GM13977 (cell line): ENCODE measurements at regions not wholly inside any gene's neighbourhood (a gene's known extent, or its start where the extent isn't known, plus 50 kb on each side); places are given as distances from the start of the nearest gene placed in this dataset.

ENCODE experiments used
- DNase-seq: peaks from one replicate; pipeline ENCODE4 v3.0.0; 2012; ENCODE audit warnings: low spot score
- in situ Hi-C: fragments of 300-500 bp; cut with MboI; formaldehyde crosslinking; loops from one replicate; pipeline ENCODE4 v1.12.0; 2022; ENCODE audit warnings: low sequenced_read_pairs, low pct_unique_long_range_greater_than_20kb, mixed read lengths, inconsistent platforms; ENCODE audit not compliant: unreplicated experiment
- TF ChIP-seq, protein P1 (sequence below): IDR thresholded peaks from 2 replicates; pipeline ENCODE4 v1.5.1; 2012; ENCODE audit warnings: mild to moderate bottlenecking, control low read depth; ENCODE audit not compliant: insufficient read depth; ENCODE audit errors: extremely low read depth, missing control alignments

DNA sequence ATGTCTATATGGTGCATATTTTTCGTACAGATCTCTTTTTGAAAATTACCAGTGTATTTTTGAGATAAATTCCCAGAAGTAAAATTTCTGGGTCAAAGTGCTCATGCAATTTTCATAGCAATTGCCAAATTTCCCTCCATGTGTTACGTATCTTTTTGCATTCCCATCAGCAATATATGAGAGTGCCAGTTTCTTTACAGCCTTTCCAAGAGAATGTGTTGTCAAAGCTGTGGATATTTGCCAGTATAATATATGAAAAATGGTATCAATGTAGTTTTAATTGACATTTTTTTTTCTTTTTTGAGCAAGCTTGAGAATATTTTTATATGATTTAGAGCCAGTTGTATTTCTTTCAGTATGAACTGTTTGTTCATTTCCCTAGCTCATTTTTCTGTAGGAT lies 399.0 kb upstream of the KLF12 start:
- in situ Hi-C loops, result no loop called here
- DNase-seq, result no peak
- TF ChIP-seq, protein P1, sequence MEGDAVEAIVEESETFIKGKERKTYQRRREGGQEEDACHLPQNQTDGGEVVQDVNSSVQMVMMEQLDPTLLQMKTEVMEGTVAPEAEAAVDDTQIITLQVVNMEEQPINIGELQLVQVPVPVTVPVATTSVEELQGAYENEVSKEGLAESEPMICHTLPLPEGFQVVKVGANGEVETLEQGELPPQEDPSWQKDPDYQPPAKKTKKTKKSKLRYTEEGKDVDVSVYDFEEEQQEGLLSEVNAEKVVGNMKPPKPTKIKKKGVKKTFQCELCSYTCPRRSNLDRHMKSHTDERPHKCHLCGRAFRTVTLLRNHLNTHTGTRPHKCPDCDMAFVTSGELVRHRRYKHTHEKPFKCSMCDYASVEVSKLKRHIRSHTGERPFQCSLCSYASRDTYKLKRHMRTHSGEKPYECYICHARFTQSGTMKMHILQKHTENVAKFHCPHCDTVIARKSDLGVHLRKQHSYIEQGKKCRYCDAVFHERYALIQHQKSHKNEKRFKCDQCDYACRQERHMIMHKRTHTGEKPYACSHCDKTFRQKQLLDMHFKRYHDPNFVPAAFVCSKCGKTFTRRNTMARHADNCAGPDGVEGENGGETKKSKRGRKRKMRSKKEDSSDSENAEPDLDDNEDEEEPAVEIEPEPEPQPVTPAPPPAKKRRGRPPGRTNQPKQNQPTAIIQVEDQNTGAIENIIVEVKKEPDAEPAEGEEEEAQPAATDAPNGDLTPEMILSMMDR, result no peak

DNA sequence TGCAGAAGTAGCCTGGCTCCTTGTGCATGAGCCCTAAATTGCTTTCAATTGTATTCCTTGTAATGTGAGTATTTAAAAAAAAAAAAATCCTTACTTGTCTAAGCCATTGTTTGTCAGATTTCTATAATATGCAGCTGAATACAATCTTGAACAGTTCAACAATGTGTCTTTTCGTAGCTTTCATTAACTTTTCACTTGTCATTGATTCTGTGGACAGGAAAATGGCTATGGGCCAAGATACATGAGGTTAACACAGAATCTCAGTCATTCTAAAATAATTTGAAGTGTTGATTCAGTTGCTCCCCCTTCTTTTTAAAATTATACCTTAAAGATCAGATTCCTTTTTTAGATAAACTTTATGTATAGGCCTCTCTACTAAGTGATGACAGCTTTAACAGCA lies 395.8 kb upstream of the KLF12 start:
- no peak for DNase-seq
- TF ChIP-seq, protein P1, result no peak
- in situ Hi-C loops, result no loop called here

DNA sequence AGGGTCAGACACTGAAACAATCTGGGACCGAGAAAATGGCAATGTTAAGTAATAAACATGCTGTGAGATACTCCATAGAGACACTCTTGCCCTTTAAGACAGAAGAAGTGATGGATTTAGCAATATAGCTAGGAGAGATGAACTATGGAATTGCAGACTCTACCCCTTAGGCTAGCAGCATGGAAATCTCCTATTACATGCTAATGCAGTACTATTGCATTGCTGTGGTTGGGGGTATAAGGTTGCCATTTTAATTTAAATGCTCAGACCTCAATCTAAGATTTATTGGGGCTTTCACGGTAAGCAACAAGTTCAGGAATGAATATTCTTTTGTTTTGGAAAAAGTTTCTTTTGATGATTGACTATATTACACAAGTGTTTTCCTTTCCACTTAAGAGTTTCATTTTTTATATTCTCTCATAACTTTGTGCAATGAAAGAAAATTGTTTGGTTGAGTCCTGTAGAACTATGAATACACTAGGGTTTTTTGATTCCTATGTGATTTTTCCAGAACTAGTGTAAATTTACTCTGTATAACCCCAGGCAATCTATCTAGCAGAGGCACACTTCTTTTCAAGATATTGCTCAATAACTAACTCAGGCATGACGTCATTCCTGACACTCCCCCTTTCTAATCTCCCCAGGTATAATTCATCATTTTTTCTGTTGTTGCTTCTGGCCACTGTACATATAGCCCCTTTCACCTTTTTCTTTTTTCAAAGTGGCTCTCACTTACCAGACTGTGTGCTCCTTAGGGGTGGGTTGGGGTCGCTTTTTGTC lies 394.7 kb upstream of the KLF12 start:
- DNase-seq, result no peak
- TF ChIP-seq, protein P1, result no peak
- in situ Hi-C loops, result no loop called here

DNA sequence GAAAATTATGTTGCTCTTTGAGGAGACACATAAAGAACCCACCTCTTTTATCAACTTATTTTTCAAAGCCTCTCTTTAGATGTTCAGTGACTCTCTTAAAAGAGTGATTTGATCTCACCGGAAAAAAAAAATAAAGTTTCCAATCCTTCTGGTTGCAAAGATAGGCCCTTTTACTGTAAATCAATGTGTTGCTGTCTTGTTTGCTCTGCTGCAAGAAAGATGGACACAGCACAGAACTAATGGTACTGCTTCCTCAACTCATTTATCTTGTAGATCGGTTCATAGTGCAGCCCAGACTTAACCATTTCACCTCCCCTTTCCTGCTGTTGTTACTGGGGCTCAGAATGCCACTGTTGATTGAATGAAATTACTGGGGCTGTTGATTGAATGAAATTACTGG lies 388.9 kb upstream of the KLF12 start:
- in situ Hi-C loops, result no loop called here
- TF ChIP-seq, protein P1, result no peak
- no peak for DNase-seq

DNA sequence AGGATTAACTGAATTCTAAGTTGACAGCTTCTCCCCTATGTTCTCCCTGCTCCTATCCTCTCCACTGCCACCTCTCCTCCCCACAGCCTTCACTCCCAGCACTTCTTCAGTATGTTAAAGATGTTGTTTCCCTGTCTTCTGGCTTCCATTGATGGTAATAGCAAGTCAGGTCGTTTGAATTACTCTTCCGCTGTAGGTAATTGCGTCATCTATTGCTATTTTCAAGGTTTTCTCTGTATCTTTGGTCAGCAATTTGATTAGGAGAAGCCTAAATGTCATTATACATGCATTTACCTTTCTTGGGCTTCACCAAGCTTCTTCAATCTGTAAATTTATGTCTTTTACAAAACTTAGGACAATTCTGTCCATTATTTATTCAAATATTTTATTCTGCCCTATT lies 377.3 kb upstream of the KLF12 start:
- TF ChIP-seq, protein P1, result no peak
- no peak for DNase-seq
- in situ Hi-C loops, result no loop called here

DNA sequence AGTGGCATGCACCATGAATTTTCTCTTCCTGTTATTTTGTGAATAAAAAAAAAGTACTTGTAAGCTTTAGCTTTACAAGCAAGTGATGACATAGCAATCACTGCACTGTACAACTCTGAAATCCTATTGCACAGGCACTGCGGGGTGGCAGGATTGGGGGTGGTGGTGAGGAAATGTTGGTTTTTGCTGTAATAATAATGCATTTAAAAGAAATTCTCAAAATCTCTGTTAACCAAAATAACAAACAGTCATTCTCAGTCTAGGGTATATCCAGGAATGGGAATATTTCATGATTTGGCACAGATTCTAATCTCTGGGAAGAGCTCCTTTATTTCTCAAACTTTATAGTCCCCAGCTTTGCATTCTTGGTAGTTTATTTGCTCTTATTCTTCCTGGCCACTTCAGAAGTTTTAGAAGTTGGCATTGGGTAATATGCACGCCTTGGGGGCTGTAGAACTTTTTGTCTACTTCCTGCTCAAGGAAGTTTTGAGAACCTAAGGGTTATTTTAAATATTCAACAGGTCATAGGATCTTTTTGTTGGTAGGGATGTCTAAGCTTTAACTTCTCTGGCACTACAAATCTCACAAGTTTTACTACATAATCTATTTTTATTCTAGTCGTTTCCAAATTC lies 353.0 kb upstream of the KLF12 start:
- DNase-seq, result no peak
- in situ Hi-C loops, result no loop called here

More for the DNA sequence above, 353.0 kb upstream of the KLF12 start:
- TF ChIP-seq, protein P1, result no peak
